Sigmoid colon (tissue), 4 donors: ENCODE measurements at regions not wholly inside any gene's neighbourhood (a gene's known extent, or its start where the extent isn't known, plus 50 kb on each side); places are given as distances from the start of the nearest gene placed in this dataset.

Source experiments
- CTCF ChIP-seq, 4 experiments: fragments of 450-650 bp in 3 of 4; fragments of 200-600 bp in 1 of 4; IDR thresholded peaks; one replicate each; pipeline ENCODE4 v1.5.1; 2016 to 2019; ENCODE audit warnings: antibody characterized with exemption in 4 of 4, mild to moderate bottlenecking in 3 of 4, moderate library complexity in 2 of 4
- EP300 ChIP-seq, 4 donors: sonication (generic); formaldehyde crosslinking; IDR thresholded peaks; one replicate each; pipeline ENCODE4 v1.6.1; 2017; ENCODE audit warnings: antibody characterized with exemption in 4 of 4
- POLR2A ChIP-seq, 2 donors: fragments of 450-650 bp; IDR thresholded peaks; one replicate each; pipeline ENCODE4 v1.6.1; 2016; ENCODE audit warnings: antibody characterized with exemption in 2 of 2, mild to moderate bottlenecking in 2 of 2, moderate library complexity in 2 of 2
- POLR2AphosphoS5 ChIP-seq, 4 donors: sonication (generic); formaldehyde crosslinking; IDR thresholded peaks; one replicate each; pipeline ENCODE4 v1.6.1; 2017; ENCODE audit warnings: antibody characterized with exemption in 4 of 4

- no peak for TF ChIP-seq CTCF (IDR thresholded peaks at IDR 0.05)
- no peak for TF ChIP-seq POLR2A (IDR thresholded peaks at IDR 0.05)
- TF ChIP-seq EP300 (IDR thresholded peaks at IDR 0.05): no peak
- no peak for TF ChIP-seq POLR2AphosphoS5 (IDR thresholded peaks at IDR 0.05)
Observed at GRCh38 chr20:12040261-12040660, 122.6 kb downstream of the BTBD3 start.
